ENCODE measurements at regions not wholly inside any gene's neighbourhood (a gene's known extent, or its start where the extent isn't known, plus 50 kb on each side); places are given as distances from the start of the nearest gene placed in this dataset.
"Not testable (repeated sequence)": the region's sequence is repeated elsewhere in the genome, so short reads cannot be mapped to it uniquely, and the experiment has no call there.

GRCh38 chr16:88275336-88276122 is 107.2 kb upstream of the ZNF469 start:
- H3K4me3 Mint-ChIP-seq, H3K4me1 Mint-ChIP-seq: not testable (repeated sequence)

GRCh38 chr16:88276123-88276588 is 106.6 kb upstream of the ZNF469 start:
- H3K36me3 Mint-ChIP-seq; DNase-seq (ENCODE audit: low spot score in 2 of 2); H3K27ac Mint-ChIP-seq; ATAC-seq; H3K9me3 Mint-ChIP-seq; H3K4me1 Mint-ChIP-seq; H3K4me3 Mint-ChIP-seq: not testable (repeated sequence)

More at GRCh38 chr16:88275336-88276122, 107.2 kb upstream of the ZNF469 start:
- not testable (repeated sequence) for H3K27ac Mint-ChIP-seq; H3K9me3 Mint-ChIP-seq; H3K36me3 Mint-ChIP-seq; DNase-seq (ENCODE audit: low spot score in 2 of 2); ATAC-seq

- DNase-seq (ENCODE audit: low spot score in 2 of 2) (no peak), ATAC-seq (no peak)
- Mint-ChIP-seq H3K9me3 (peaks cover 4% of the 10 kb centered on the region), H3K4me1 (peaks cover 4% of the 10 kb centered on the region), H3K36me3 (no peaks in the 10 kb centered on the region), H3K4me3 (no peak overlapping the region), H3K27ac (no peak overlapping the region)
These were observed 106.2 kb upstream of the ZNF469 start for GRCh38 chr16:88276591-88276990.

DNA sequence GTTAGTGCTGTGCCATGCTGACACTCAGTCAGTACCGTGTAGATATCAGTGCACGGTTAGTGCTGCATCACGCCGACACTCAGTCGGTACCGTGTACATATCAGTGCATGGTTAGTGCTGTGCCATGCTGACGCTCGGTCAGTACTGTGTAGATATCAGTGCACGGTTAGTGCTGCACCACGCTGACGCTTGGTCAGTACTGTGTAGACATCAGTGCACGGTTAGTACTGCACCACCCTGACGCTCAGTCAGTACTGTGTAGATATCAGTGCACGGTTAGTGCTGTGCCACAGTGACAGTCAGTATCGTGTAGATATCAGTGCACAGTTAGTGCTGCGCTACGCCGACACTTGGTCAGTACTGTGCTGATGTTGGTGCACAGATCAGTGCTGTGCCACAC is 102.8 kb upstream of the ZNF469 start:
- no peaks in the 10 kb centered on the region for H3K9me3 Mint-ChIP-seq
- no peak for ATAC-seq
- no peaks in the 10 kb centered on the region for H3K4me1 Mint-ChIP-seq
- no peak overlapping the region for H3K27ac Mint-ChIP-seq
- DNase-seq (ENCODE audit: low spot score in 2 of 2): no peak
- no peaks in the 10 kb centered on the region for H3K36me3 Mint-ChIP-seq
- H3K4me3 Mint-ChIP-seq: no peak overlapping the region

- Mint-ChIP-seq H3K4me3 (no peak overlapping the region), H3K36me3 (no peaks in the 10 kb centered on the region), H3K27ac (no peak overlapping the region), H3K4me1 (no peaks in the 10 kb centered on the region), H3K9me3 (no peaks in the 10 kb centered on the region)
- ATAC-seq: no peak
- no peak for DNase-seq (ENCODE audit: low spot score in 2 of 2)
These were observed 100.7 kb upstream of the ZNF469 start for GRCh38 chr16:88281858-88282563.

DNA sequence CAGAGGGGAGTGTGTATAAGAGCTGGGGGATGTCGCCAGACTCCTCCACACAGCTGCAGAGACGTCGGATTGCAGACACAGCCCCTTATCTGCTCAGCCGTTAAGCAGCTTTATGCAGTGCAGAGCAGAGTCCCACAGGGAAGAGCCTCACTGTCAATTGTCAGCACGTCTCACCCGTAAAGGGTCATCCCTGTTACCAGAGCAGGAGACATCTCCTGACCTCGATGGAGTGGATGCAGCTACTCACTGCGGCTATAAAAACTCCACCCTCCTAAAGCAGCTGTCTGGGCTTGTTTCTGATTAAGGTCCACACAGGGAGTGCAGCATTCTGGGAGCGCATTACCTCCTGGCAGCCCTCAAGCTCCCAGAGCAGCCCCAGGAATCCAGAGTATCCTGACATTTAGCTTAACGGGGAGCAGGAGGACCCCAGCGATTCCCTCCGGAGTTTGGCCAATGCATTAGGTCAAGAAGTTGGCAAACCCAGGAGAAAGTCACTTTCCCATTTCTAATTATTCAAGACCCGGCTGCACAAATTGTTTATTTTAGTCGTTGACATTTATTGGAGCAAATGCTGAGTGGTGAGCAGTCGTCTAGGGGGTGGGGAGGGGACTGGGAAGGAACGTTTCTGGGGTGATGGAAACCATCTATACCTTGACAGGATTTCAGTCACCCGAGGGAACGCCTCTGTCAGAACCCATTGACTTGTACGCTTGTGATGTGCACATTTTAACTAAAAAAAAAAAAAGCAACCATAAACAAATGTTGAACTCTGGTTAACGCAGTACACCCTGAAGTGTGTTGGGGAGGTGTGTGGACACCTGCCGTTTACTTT is 100.0 kb upstream of the ZNF469 start:
- Mint-ChIP-seq H3K36me3 (no peaks in the 10 kb centered on the region), H3K27ac (no peak overlapping the region), H3K4me3 (no peak overlapping the region), H3K9me3 (no peaks in the 10 kb centered on the region), H3K4me1 (no peaks in the 10 kb centered on the region)
- ATAC-seq: no peak
- no peak for DNase-seq (ENCODE audit: low spot score in 2 of 2)

GRCh38 chr16:88283596-88283995 is 99.2 kb upstream of the ZNF469 start:
- Mint-ChIP-seq H3K4me3 (no peak overlapping the region), H3K27ac (no peak overlapping the region), H3K36me3 (no peaks in the 10 kb centered on the region), H3K9me3 (no peaks in the 10 kb centered on the region), H3K4me1 (no peaks in the 10 kb centered on the region)
- ATAC-seq: no peak
- no peak for DNase-seq (ENCODE audit: low spot score in 2 of 2)

DNA sequence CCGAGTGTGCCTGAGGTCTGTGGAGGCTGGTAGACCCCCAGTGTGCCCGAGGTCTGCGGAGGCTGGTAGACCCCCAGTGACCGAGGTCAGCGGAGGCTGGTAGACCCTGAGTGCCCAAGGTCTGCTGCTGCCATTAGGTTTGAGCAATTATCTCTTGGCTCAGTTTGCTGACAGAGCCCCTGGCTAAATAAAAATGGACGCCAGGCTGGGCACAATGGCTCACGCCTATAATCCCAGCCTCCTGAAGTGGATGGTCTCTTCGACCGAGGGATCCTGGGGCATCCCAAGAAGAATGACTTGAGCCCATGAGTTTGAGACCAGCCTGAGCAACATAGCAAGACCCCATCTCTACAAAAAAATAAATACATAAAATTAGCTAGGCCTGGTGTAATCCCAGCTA is 98.7 kb upstream of the ZNF469 start:
- Mint-ChIP-seq H3K36me3 (no peaks in the 10 kb centered on the region), H3K4me3 (no peak overlapping the region), H3K27ac (no peak overlapping the region), H3K9me3 (no peaks in the 10 kb centered on the region), H3K4me1 (no peaks in the 10 kb centered on the region)
- ATAC-seq: no peak
- no peak for DNase-seq (ENCODE audit: low spot score in 2 of 2)

GRCh38 chr16:88284626-88285513 is 97.9 kb upstream of the ZNF469 start:
- H3K4me3 Mint-ChIP-seq: no peak overlapping the region

GRCh38 chr16:88285514-88285822 is 97.3 kb upstream of the ZNF469 start:
- H3K4me3 Mint-ChIP-seq: no peak overlapping the region
- no peak for ATAC-seq
- H3K4me1 Mint-ChIP-seq: no peaks in the 10 kb centered on the region
- no peak overlapping the region for H3K27ac Mint-ChIP-seq
- no peaks in the 10 kb centered on the region for H3K36me3 Mint-ChIP-seq
- H3K9me3 Mint-ChIP-seq: no peaks in the 10 kb centered on the region
- DNase-seq (ENCODE audit: low spot score in 2 of 2): no peak

More at GRCh38 chr16:88284626-88285513, 97.9 kb upstream of the ZNF469 start:
- H3K4me1 Mint-ChIP-seq: no peaks in the 10 kb centered on the region
- DNase-seq (ENCODE audit: low spot score in 2 of 2) (no peak), ATAC-seq (no peak)
- H3K9me3 Mint-ChIP-seq: no peaks in the 10 kb centered on the region
- H3K36me3 Mint-ChIP-seq: no peaks in the 10 kb centered on the region
- H3K27ac Mint-ChIP-seq: no peak overlapping the region

DNA sequence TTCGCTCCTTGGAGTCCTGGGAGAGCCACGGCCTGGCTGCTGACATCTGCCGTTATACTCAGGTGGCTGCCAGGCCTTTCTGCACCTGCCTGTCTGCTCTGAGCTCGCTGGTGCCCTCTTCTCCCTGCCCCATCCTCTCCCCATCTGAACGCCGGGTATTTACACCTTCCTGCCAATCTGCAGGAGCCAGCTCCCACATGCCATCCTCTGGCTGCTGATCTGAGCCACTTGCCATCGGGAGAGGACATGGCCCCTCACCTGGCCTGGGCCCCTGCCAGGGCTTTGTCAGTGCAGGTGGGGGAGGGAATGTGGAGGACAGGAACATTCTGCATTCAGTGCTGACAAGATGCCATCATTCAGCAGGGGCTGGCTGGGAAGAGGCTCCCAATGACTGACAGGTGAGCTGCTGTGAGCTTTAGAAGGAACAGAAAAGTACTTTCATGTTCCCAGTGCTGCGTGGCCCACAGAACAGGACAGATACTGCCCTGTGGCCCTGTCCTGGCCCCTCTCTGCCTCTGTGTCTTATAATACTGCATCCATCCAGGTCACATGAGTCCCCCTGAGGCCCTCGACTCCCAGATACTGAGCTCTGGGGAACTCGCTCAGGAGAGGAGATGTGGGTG is 96.3 kb upstream of the ZNF469 start:
- Mint-ChIP-seq H3K27ac (no peak overlapping the region), H3K36me3 (no peaks in the 10 kb centered on the region), H3K4me3 (no peak overlapping the region), H3K9me3 (no peaks in the 10 kb centered on the region), H3K4me1 (no peaks in the 10 kb centered on the region)
- ATAC-seq (no peak), DNase-seq (ENCODE audit: low spot score in 2 of 2) (no peak)

DNA sequence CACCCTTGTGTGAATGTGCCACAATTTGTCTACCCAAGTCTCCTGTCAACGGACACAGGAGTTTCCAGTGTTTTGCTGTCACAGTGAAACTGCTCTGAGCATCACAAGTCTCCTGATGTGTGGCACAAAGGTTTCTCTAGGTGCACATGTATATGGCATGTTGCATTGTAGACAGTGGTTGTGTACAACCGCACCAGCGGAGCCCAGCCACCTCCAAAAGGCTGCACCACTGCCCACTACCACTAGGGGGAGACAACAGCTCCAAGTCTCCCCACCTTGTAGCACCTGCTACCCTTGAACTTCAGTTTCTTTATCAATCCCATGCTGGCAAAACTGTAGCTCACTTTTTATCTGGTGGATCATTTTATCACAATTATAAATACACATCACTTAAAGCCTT is 95.5 kb upstream of the ZNF469 start:
- Mint-ChIP-seq H3K27ac (no peak overlapping the region), H3K4me3 (no peak overlapping the region), H3K36me3 (no peaks in the 10 kb centered on the region), H3K9me3 (no peaks in the 10 kb centered on the region), H3K4me1 (no peaks in the 10 kb centered on the region)
- peak in 1 of 2 donors; percentile 61 for DNase-seq (ENCODE audit: low spot score in 2 of 2)
- ATAC-seq: no peak

DNA sequence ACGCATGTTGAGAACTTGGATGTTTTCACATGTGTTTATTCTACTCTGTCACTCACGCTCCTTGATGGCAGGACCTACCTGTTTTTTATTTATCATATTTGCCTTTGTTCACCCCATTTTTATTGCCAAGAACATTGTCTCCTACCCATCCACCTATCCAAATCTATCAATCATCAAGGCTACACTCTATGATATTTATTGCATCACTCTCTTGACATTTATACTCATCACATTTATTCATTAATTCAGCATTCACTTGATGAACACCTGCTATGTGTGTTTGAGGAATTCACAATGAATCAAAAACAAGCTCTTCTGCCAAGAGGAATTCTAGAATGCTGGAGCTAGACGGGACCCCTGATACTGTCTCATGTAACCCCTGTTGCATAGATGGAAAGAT is 94.5 kb upstream of the ZNF469 start:
- DNase-seq (ENCODE audit: low spot score in 2 of 2) (no peak), ATAC-seq (no peak)
- Mint-ChIP-seq H3K4me3 (no peak overlapping the region), H3K4me1 (no peaks in the 10 kb centered on the region), H3K36me3 (no peaks in the 10 kb centered on the region), H3K9me3 (no peaks in the 10 kb centered on the region), H3K27ac (no peak overlapping the region)

- Mint-ChIP-seq H3K36me3 (no peaks in the 10 kb centered on the region), H3K9me3 (no peaks in the 10 kb centered on the region), H3K27ac (no peak overlapping the region), H3K4me3 (no peak overlapping the region), H3K4me1 (no peaks in the 10 kb centered on the region)
- ATAC-seq (no peak), DNase-seq (ENCODE audit: low spot score in 2 of 2) (no peak)
These were observed 93.8 kb upstream of the ZNF469 start for GRCh38 chr16:88289001-88289400.
